ENCODE measurements at regions not wholly inside any gene's neighbourhood (a gene's known extent, or its start where the extent isn't known, plus 50 kb on each side); places are given as distances from the start of the nearest gene placed in this dataset.

DNA sequence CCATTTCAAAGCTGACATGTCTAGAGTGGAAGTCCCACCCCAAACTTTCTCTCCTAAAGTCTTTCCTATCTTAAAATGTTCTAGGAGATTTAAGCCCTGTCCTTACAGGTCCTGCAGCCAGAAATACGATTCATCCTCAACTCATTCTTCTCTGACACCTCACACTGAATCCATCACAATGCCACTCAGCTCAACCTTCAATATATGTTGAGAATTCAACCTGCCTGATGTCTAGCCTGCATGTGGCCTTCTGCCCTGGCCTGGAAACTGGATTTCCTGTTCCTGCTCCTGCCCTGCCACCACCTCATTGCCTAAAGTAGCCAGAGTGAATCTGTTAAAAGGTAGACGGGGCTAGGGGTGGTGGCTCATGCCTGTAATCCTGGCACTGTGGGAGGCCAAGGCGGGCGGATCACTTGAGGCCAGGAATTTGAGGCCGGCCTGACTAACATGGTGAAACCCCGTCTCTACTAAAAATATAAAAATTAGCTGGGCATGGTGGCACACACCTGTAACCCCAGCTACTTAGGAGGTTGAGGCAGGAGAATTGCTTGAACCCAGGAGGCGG is 345.9 kb downstream of the CDH26 start:
- no peaks in the 10 kb centered on the region for H3F3A ChIP-seq (ENCODE audit: low read length, unreplicated experiment)
- no peak overlapping the region for H3K27ac ChIP-seq (ENCODE audit: low read length)
- no peak overlapping the region for H3K4me3 ChIP-seq (ENCODE audit: low read length)
- no peaks in the 10 kb centered on the region for H3K9me3 ChIP-seq (ENCODE audit: low read length)
- no peak overlapping the region for H3K9ac ChIP-seq (ENCODE audit: low read length)
- no peaks in the 10 kb centered on the region for H3K9me2 ChIP-seq (replicated peaks; ENCODE audit: low read length)
- TF ChIP-seq EZH2phosphoT487 (IDR thresholded peaks at IDR 0.05; ENCODE audit: borderline replicate concordance, low read length) (no peak), EZH2 (IDR thresholded peaks at IDR 0.05; ENCODE audit: low read length, unreplicated experiment) (no peak)
- TF ChIP-seq, protein P1, sequence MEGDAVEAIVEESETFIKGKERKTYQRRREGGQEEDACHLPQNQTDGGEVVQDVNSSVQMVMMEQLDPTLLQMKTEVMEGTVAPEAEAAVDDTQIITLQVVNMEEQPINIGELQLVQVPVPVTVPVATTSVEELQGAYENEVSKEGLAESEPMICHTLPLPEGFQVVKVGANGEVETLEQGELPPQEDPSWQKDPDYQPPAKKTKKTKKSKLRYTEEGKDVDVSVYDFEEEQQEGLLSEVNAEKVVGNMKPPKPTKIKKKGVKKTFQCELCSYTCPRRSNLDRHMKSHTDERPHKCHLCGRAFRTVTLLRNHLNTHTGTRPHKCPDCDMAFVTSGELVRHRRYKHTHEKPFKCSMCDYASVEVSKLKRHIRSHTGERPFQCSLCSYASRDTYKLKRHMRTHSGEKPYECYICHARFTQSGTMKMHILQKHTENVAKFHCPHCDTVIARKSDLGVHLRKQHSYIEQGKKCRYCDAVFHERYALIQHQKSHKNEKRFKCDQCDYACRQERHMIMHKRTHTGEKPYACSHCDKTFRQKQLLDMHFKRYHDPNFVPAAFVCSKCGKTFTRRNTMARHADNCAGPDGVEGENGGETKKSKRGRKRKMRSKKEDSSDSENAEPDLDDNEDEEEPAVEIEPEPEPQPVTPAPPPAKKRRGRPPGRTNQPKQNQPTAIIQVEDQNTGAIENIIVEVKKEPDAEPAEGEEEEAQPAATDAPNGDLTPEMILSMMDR (conservative IDR thresholded peaks at IDR 0.05; ENCODE audit: low read depth, low read length) = no peak
- DNase-seq = no peak
- ATAC-seq = no peak
- H2AFZ ChIP-seq (ENCODE audit: low read length) = no peak overlapping the region
- ChIA-PET POLR2A (ENCODE audit: unreplicated experiment) (no interaction called here), CTCF (no interaction called here)
- no TSS peak for BruUV-seq (replicated peaks)
- no peaks in the 10 kb centered on the region for H4K20me1 ChIP-seq (ENCODE audit: low read length)
- no peak overlapping the region for H3K4me2 ChIP-seq (ENCODE audit: low read length)
- H3K36me3 ChIP-seq (ENCODE audit: low read depth, low read length) = no peaks in the 10 kb centered on the region
- no peaks in the 10 kb centered on the region for H3K4me1 ChIP-seq (ENCODE audit: insufficient read depth, low read length)
- intact Hi-C loops (cut with micrococcal nuclease) = no loop called here
- H3K27me3 ChIP-seq (ENCODE audit: low read length) = no peaks in the 10 kb centered on the region; the same call in 1 of the 2 replicates
- H3K79me2 ChIP-seq (ENCODE audit: low read length) = no peaks in the 10 kb centered on the region

DNA sequence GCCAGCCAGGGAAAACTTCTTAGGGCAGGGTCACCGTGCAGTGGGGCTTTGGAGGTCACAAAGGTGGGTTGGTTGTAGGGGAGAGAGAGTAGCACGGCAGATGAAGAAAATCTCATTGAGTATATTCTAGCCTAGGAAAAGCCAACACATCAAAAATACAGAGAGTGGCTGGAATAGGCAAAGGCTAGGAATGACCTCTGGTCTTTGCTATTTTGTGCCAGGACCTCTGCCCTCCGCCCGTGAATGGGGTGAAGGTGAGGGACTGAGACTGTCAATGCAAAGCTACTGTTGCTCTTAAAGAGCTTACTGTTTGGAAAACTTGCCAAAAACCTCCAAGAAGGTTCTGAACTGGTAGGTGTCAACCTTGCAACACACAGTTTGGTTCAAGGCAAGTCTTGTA is 346.7 kb downstream of the CDH26 start:
- no peak overlapping the region for H3K4me3 ChIP-seq (ENCODE audit: low read length)
- ATAC-seq (no peak), DNase-seq (no peak)
- no TSS peak for BruUV-seq (replicated peaks)
- ChIA-PET CTCF (no interaction called here), POLR2A (ENCODE audit: unreplicated experiment) (no interaction called here)
- no peaks in the 10 kb centered on the region for H3K4me1 ChIP-seq (ENCODE audit: insufficient read depth, low read length)
- no peaks in the 10 kb centered on the region for H3K9me3 ChIP-seq (ENCODE audit: low read length)
- no peaks in the 10 kb centered on the region for H4K20me1 ChIP-seq (ENCODE audit: low read length)
- no peaks in the 10 kb centered on the region for H3F3A ChIP-seq (ENCODE audit: low read length, unreplicated experiment)
- H3K79me2 ChIP-seq (ENCODE audit: low read length) = no peaks in the 10 kb centered on the region
- H3K9ac ChIP-seq (ENCODE audit: low read length) = no peak overlapping the region
- H3K4me2 ChIP-seq (ENCODE audit: low read length) = no peak overlapping the region
- H3K9me2 ChIP-seq (replicated peaks; ENCODE audit: low read length) = no peaks in the 10 kb centered on the region
- TF ChIP-seq EZH2phosphoT487 (IDR thresholded peaks at IDR 0.05; ENCODE audit: borderline replicate concordance, low read length) (no peak), EZH2 (IDR thresholded peaks at IDR 0.05; ENCODE audit: low read length, unreplicated experiment) (no peak)
- TF ChIP-seq, protein P1 (conservative IDR thresholded peaks at IDR 0.05; ENCODE audit: low read depth, low read length) = no peak
- H3K27me3 ChIP-seq (ENCODE audit: low read length) = no peaks in the 10 kb centered on the region; the same call in 1 of the 2 replicates
- no peaks in the 10 kb centered on the region for H3K36me3 ChIP-seq (ENCODE audit: low read depth, low read length)
- H3K27ac ChIP-seq (ENCODE audit: low read length) = no peak overlapping the region
- intact Hi-C loops (cut with micrococcal nuclease) = no loop called here
- no peak overlapping the region for H2AFZ ChIP-seq (ENCODE audit: low read length)

DNA sequence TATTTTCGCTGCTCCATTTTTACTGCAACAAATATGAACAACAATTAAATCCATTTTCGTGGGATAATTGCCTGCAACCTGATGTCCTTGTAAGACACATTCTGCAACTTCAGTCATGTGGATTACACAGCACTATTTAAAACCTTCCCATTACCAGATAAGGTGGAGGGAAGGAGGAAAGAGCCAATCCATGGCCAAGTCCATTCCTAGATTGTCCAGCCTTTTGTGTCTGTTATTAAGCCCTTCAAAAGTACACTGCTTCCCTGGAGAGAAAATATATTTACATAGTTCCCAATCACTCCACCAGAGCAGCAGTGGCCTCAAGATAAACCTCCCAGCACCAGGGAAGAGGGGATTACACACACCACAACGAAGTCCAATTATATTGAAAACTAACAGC is 347.9 kb downstream of the CDH26 start:
- no peak for DNase-seq
- H3K4me1 ChIP-seq (ENCODE audit: insufficient read depth, low read length) = no peaks in the 10 kb centered on the region
- H3K4me3 ChIP-seq (ENCODE audit: low read length) = no peak overlapping the region
- intact Hi-C loops (cut with micrococcal nuclease) = no loop called here
- H3F3A ChIP-seq (ENCODE audit: low read length, unreplicated experiment) = no peaks in the 10 kb centered on the region
- no peak overlapping the region for H3K9ac ChIP-seq (ENCODE audit: low read length)
- no peak for ATAC-seq
- H3K9me3 ChIP-seq (ENCODE audit: low read length) = no peaks in the 10 kb centered on the region
- ChIA-PET CTCF (no interaction called here), POLR2A (ENCODE audit: unreplicated experiment) (no interaction called here)
- no peaks in the 10 kb centered on the region for H3K36me3 ChIP-seq (ENCODE audit: low read depth, low read length)
- no peaks in the 10 kb centered on the region; the same call in 1 of the 2 replicates for H3K27me3 ChIP-seq (ENCODE audit: low read length)
- H3K27ac ChIP-seq (ENCODE audit: low read length) = no peak overlapping the region
- no TSS peak for BruUV-seq (replicated peaks)
- H4K20me1 ChIP-seq (ENCODE audit: low read length) = no peaks in the 10 kb centered on the region
- TF ChIP-seq, protein P1 (conservative IDR thresholded peaks at IDR 0.05; ENCODE audit: low read depth, low read length) = no peak
- no peak for TF ChIP-seq EZH2phosphoT487 (IDR thresholded peaks at IDR 0.05; ENCODE audit: borderline replicate concordance, low read length)
- no peak for TF ChIP-seq EZH2 (IDR thresholded peaks at IDR 0.05; ENCODE audit: low read length, unreplicated experiment)
- H3K4me2 ChIP-seq (ENCODE audit: low read length) = no peak overlapping the region
- no peak overlapping the region for H2AFZ ChIP-seq (ENCODE audit: low read length)
- no peaks in the 10 kb centered on the region for H3K79me2 ChIP-seq (ENCODE audit: low read length)
- no peaks in the 10 kb centered on the region for H3K9me2 ChIP-seq (replicated peaks; ENCODE audit: low read length)
